GM23338 (cell line): ENCODE measurements at regions not wholly inside any gene's neighbourhood (a gene's known extent, or its start where the extent isn't known, plus 50 kb on each side); places are given as distances from the start of the nearest gene placed in this dataset.

Experiments
- ATAC-seq: fragments of 200-7000 bp; cut with Tn5 transposase; 3 replicates; pipeline ENCODE4 v1.9.1; 2020
- DNase-seq: peaks from one replicate; pipeline ENCODE4 v3.0.0-alpha.2; 2015; ENCODE audit warnings: low spot score
- H2AFZ ChIP-seq: fragments of 200-600 bp; sonication (generic); 2 replicates; pipeline ENCODE4 v1.8.0; 2016; ENCODE audit warnings: antibody characterized with exemption, mild to moderate bottlenecking, moderate library complexity
- H3F3A ChIP-seq: fragments of 200-600 bp; sonication (generic); replicated peaks from 2 replicates; pipeline ENCODE4 v1.8.0; 2017; ENCODE audit warnings: antibody characterized with exemption, mixed run types, low read depth
- H3K27ac ChIP-seq: fragments of 200-600 bp; sonication (generic); 2 replicates; pipeline ENCODE4 v1.6.1; 2016; ENCODE audit warnings: low read depth
- H3K27me3 ChIP-seq: fragments of 200-600 bp; sonication (generic); 2 replicates; pipeline ENCODE4 v1.8.0; 2016; ENCODE audit warnings: mild to moderate bottlenecking, mixed run types, moderate library complexity; ENCODE audit not compliant: insufficient read depth
- H3K36me3 ChIP-seq: fragments of 200-600 bp; sonication (generic); 2 replicates; pipeline ENCODE4 v1.8.0; 2016; ENCODE audit warnings: mild to moderate bottlenecking; ENCODE audit not compliant: insufficient read depth
- H3K4me1 ChIP-seq: fragments of 200-600 bp; sonication (generic); 2 replicates; pipeline ENCODE4 v1.8.0; 2016; ENCODE audit warnings: mild to moderate bottlenecking, moderate library complexity; ENCODE audit not compliant: insufficient read depth
- H3K4me2 ChIP-seq: fragments of 200-600 bp; sonication (generic); 2 replicates; pipeline ENCODE4 v1.7.1; 2017; ENCODE audit warnings: mixed run types
- H3K4me3 ChIP-seq: fragments of 200-600 bp; sonication (generic); 2 replicates; pipeline ENCODE4 v1.6.1; 2016; ENCODE audit warnings: mixed run types
- H3K79me2 ChIP-seq: fragments of 200-600 bp; sonication (generic); replicated peaks from 2 replicates; pipeline ENCODE4 v1.8.0; 2017; ENCODE audit warnings: mild to moderate bottlenecking; ENCODE audit not compliant: insufficient read depth
- H3K9me2 ChIP-seq: fragments of 200-600 bp; sonication (generic); 2 replicates; pipeline ENCODE4 v1.8.0; 2017; ENCODE audit not compliant: insufficient read depth
- H4K20me1 ChIP-seq: fragments of 200-600 bp; sonication (generic); replicated peaks from 2 replicates; pipeline ENCODE4 v1.8.0; 2017; ENCODE audit warnings: mild to moderate bottlenecking; ENCODE audit not compliant: insufficient read depth
- H3K27ac Mint-ChIP-seq: 2 replicates; pipeline ENCODE4 v1.8.0; 2020; ENCODE audit warnings: inconsistent platforms, mild to moderate bottlenecking, moderate library complexity, mixed read lengths
- H3K27me3 Mint-ChIP-seq: 3 replicates; pipeline ENCODE4 v1.8.0; 2022; ENCODE audit warnings: low read depth, mild to moderate bottlenecking, moderate library complexity, mixed read lengths, inconsistent platforms; ENCODE audit not compliant: insufficient read depth, poor library complexity
- H3K36me3 Mint-ChIP-seq: 3 replicates; pipeline ENCODE4 v1.8.0; 2021; ENCODE audit warnings: low read depth, mild to moderate bottlenecking, inconsistent platforms, moderate library complexity, mixed read lengths
- H3K4me1 Mint-ChIP-seq: 3 replicates; pipeline ENCODE4 v1.8.0; 2020; ENCODE audit warnings: mild to moderate bottlenecking, inconsistent platforms, mixed read lengths
- H3K4me3 Mint-ChIP-seq: 3 replicates; pipeline ENCODE4 v1.8.0; 2021; ENCODE audit warnings: moderate library complexity, mild to moderate bottlenecking, inconsistent platforms, mixed read lengths
- H3K9me3 Mint-ChIP-seq: 3 replicates; pipeline ENCODE4 v1.8.0; 2020; ENCODE audit warnings: moderate library complexity, mild to moderate bottlenecking, inconsistent platforms, mixed read lengths
- EZH2 ChIP-seq: fragments of 200-600 bp; sonication (generic); IDR thresholded peaks from one replicate; pipeline ENCODE4 v1.8.0; 2017; ENCODE audit warnings: antibody characterized with exemption, mild to moderate bottlenecking, low read depth; ENCODE audit not compliant: unreplicated experiment
- EZH2phosphoT487 ChIP-seq: fragments of 200-600 bp; sonication (generic); IDR thresholded peaks from one replicate; pipeline ENCODE4 v1.8.1; 2018; ENCODE audit warnings: antibody characterized with exemption; ENCODE audit not compliant: unreplicated experiment
- JUNB ChIP-seq: IDR thresholded peaks from one replicate; pipeline ENCODE4 v1.6.1; 2016; ENCODE audit warnings: antibody characterized with exemption; ENCODE audit not compliant: unreplicated experiment
- NANOG ChIP-seq: IDR thresholded peaks from 2 replicates; pipeline ENCODE4 v1.6.1; 2016; ENCODE audit warnings: antibody characterized with exemption, borderline replicate concordance
- POLR2AphosphoS5 ChIP-seq: IDR thresholded peaks from 2 replicates; pipeline ENCODE4 v1.6.1; 2016; ENCODE audit warnings: antibody characterized with exemption, low read depth
- STAT1 ChIP-seq: IDR thresholded peaks from one replicate; pipeline ENCODE4 v1.6.1; 2016; ENCODE audit warnings: antibody characterized with exemption; ENCODE audit not compliant: unreplicated experiment
- ZNF114 ChIP-seq: fragments of 250-450 bp; sonication (Bioruptor Pico); IDR thresholded peaks from 2 replicates; pipeline ENCODE4 v1.5.0; 2020; ENCODE audit warnings: mild to moderate bottlenecking, moderate library complexity
- ZNF331 ChIP-seq: fragments of 250-450 bp; sonication (Bioruptor Pico); IDR thresholded peaks from 2 replicates; pipeline ENCODE4 v1.5.0; 2020; ENCODE audit warnings: low read depth, mild to moderate bottlenecking, moderate library complexity
- TF ChIP-seq, protein P1 (sequence below): IDR thresholded peaks from one replicate; pipeline ENCODE4 v1.6.1; 2018; ENCODE audit warnings: antibody characterized with exemption; ENCODE audit not compliant: unreplicated experiment
- TF ChIP-seq, protein P2 (sequence below): fragments of 250-450 bp; sonication (Bioruptor Pico); IDR thresholded peaks from 2 replicates; pipeline ENCODE4 v1.5.0; 2020; ENCODE audit warnings: mild to moderate bottlenecking, moderate library complexity
- TF ChIP-seq, protein P3 (sequence below), 2 experiments: fragments of 200-600 bp in 1 of 2; sonication (generic) in 1 of 2; conservative IDR thresholded peaks; 2 replicates each; pipeline versions ENCODE4 v1.5.1 to v1.6.1; 2016 to 2017; ENCODE audit warnings: antibody characterized with exemption in 2 of 2, low read depth in 2 of 2, mild to moderate bottlenecking in 2 of 2, moderate library complexity in 1 of 2

DNA sequence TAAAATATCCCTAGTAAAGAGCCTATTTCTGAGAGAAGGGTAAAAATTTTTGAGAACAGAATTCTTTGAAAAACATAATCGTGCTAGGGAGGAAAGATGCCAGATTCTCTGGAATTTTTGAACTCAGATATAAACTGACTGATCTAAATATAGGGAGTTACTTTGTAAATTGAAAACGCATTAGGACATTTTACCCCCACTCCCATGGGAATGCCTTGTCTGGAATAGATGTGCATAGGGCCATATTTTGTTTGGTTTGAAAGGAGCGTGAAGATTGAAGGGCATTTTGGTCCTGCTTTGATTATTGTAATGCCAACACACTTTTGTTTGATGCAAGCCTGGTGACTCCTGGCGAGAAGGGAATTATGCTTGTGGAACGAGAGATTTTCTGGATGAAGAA is 158.7 kb upstream of the DPP10 start:
- H3K9me2 ChIP-seq, result no peaks in the 10 kb centered on the region; the same call in 1 of the 2 replicates
- no peaks in the 10 kb centered on the region for H3F3A ChIP-seq
- DNase-seq (no peak), ATAC-seq (no peak)
- no peaks in the 10 kb centered on the region for H4K20me1 ChIP-seq
- no peak overlapping the region for H3K4me2 ChIP-seq
- H3K27ac ChIP-seq, result no peak overlapping the region
- Mint-ChIP-seq H3K36me3 (no peaks in the 10 kb centered on the region), H3K9me3 (peaks cover 50% of the 10 kb centered on the region), H3K4me1 (no peaks in the 10 kb centered on the region), H3K27me3 (no peaks in the 10 kb centered on the region), H3K27ac (no peak overlapping the region), H3K4me3 (no peak overlapping the region)
- no peak overlapping the region for H2AFZ ChIP-seq
- H3K27me3 ChIP-seq, result no peaks in the 10 kb centered on the region
- H3K79me2 ChIP-seq, result no peaks in the 10 kb centered on the region
- no peaks in the 10 kb centered on the region for H3K36me3 ChIP-seq
- TF ChIP-seq, protein P1, sequence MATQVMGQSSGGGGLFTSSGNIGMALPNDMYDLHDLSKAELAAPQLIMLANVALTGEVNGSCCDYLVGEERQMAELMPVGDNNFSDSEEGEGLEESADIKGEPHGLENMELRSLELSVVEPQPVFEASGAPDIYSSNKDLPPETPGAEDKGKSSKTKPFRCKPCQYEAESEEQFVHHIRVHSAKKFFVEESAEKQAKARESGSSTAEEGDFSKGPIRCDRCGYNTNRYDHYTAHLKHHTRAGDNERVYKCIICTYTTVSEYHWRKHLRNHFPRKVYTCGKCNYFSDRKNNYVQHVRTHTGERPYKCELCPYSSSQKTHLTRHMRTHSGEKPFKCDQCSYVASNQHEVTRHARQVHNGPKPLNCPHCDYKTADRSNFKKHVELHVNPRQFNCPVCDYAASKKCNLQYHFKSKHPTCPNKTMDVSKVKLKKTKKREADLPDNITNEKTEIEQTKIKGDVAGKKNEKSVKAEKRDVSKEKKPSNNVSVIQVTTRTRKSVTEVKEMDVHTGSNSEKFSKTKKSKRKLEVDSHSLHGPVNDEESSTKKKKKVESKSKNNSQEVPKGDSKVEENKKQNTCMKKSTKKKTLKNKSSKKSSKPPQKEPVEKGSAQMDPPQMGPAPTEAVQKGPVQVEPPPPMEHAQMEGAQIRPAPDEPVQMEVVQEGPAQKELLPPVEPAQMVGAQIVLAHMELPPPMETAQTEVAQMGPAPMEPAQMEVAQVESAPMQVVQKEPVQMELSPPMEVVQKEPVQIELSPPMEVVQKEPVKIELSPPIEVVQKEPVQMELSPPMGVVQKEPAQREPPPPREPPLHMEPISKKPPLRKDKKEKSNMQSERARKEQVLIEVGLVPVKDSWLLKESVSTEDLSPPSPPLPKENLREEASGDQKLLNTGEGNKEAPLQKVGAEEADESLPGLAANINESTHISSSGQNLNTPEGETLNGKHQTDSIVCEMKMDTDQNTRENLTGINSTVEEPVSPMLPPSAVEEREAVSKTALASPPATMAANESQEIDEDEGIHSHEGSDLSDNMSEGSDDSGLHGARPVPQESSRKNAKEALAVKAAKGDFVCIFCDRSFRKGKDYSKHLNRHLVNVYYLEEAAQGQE, result no peak
- TF ChIP-seq EZH2, result no peak
- TF ChIP-seq ZNF114, result no peak
- no peak for TF ChIP-seq NANOG
- no peak for TF ChIP-seq JUNB
- no peaks in the 10 kb centered on the region for H3K4me1 ChIP-seq
- no peak overlapping the region for H3K4me3 ChIP-seq

DNA sequence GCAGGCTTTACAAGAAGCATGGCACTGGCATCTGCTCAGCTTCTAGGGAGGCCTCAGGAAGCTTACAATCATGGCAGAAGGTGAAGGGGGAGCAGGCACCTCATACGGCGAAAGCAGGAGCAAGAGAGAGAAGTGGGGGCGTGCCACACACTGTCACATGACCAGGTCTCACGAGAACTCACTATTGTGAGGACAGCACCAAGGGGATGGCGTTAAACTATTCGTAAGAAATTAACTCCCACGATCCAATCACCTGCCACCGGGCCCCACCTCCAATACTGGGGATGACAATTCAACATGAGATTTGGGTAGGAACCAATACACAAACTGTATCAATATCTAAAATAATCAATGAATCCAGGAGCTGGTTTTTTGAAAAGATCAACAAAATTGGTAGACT is 156.0 kb upstream of the DPP10 start:
- Histone ChIP-seq H3K36me3 (no peaks in the 10 kb centered on the region), H3F3A (no peaks in the 10 kb centered on the region), H3K27ac (no peak overlapping the region), H3K4me2 (no peak overlapping the region), H3K79me2 (no peaks in the 10 kb centered on the region), H2AFZ (no peak overlapping the region), H3K9me2 (no peaks in the 10 kb centered on the region; the same call in 1 of the 2 replicates), H3K27me3 (no peaks in the 10 kb centered on the region), H3K4me1 (no peaks in the 10 kb centered on the region), H3K4me3 (no peak overlapping the region), H4K20me1 (no peaks in the 10 kb centered on the region)
- H3K36me3 Mint-ChIP-seq, result no peaks in the 10 kb centered on the region
- peaks cover 54% of the 10 kb centered on the region for H3K9me3 Mint-ChIP-seq
- ATAC-seq, result no peak
- no peaks in the 10 kb centered on the region for H3K27me3 Mint-ChIP-seq
- no peak overlapping the region for H3K4me3 Mint-ChIP-seq
- H3K27ac Mint-ChIP-seq, result no peak overlapping the region
- H3K4me1 Mint-ChIP-seq, result no peaks in the 10 kb centered on the region
- no peak for DNase-seq
- TF ChIP-seq EZH2, result no peak
- TF ChIP-seq, protein P2, sequence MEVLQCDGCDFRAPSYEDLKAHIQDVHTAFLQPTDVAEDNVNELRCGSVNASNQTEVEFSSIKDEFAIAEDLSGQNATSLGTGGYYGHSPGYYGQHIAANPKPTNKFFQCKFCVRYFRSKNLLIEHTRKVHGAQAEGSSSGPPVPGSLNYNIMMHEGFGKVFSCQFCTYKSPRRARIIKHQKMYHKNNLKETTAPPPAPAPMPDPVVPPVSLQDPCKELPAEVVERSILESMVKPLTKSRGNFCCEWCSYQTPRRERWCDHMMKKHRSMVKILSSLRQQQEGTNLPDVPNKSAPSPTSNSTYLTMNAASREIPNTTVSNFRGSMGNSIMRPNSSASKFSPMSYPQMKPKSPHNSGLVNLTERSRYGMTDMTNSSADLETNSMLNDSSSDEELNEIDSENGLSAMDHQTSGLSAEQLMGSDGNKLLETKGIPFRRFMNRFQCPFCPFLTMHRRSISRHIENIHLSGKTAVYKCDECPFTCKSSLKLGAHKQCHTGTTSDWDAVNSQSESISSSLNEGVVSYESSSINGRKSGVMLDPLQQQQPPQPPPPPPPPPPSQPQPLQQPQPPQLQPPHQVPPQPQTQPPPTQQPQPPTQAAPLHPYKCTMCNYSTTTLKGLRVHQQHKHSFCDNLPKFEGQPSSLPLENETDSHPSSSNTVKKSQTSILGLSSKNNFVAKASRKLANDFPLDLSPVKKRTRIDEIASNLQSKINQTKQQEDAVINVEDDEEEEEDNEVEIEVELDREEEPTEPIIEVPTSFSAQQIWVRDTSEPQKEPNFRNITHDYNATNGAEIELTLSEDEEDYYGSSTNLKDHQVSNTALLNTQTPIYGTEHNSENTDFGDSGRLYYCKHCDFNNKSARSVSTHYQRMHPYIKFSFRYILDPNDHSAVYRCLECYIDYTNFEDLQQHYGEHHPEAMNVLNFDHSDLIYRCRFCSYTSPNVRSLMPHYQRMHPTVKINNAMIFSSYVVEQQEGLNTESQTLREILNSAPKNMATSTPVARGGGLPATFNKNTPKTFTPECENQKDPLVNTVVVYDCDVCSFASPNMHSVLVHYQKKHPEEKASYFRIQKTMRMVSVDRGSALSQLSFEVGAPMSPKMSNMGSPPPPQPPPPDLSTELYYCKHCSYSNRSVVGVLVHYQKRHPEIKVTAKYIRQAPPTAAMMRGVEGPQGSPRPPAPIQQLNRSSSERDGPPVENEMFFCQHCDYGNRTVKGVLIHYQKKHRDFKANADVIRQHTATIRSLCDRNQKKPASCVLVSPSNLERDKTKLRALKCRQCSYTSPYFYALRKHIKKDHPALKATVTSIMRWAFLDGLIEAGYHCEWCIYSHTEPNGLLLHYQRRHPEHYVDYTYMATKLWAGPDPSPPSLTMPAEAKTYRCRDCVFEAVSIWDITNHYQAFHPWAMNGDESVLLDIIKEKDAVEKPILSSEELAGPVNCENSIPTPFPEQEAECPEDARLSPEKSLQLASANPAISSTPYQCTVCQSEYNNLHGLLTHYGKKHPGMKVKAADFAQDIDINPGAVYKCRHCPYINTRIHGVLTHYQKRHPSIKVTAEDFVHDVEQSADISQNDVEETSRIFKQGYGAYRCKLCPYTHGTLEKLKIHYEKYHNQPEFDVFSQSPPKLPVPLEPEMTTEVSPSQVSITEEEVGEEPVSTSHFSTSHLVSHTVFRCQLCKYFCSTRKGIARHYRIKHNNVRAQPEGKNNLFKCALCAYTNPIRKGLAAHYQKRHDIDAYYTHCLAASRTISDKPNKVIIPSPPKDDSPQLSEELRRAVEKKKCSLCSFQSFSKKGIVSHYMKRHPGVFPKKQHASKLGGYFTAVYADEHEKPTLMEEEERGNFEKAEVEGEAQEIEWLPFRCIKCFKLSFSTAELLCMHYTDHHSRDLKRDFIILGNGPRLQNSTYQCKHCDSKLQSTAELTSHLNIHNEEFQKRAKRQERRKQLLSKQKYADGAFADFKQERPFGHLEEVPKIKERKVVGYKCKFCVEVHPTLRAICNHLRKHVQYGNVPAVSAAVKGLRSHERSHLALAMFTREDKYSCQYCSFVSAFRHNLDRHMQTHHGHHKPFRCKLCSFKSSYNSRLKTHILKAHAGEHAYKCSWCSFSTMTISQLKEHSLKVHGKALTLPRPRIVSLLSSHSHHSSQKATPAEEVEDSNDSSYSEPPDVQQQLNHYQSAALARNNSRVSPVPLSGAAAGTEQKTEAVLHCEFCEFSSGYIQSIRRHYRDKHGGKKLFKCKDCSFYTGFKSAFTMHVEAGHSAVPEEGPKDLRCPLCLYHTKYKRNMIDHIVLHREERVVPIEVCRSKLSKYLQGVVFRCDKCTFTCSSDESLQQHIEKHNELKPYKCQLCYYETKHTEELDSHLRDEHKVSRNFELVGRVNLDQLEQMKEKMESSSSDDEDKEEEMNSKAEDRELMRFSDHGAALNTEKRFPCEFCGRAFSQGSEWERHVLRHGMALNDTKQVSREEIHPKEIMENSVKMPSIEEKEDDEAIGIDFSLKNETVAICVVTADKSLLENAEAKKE (CRISPR knock-in tag), result no peak
- no peak for TF ChIP-seq ZNF331 (CRISPR knock-in tag)
- TF ChIP-seq, protein P3, sequence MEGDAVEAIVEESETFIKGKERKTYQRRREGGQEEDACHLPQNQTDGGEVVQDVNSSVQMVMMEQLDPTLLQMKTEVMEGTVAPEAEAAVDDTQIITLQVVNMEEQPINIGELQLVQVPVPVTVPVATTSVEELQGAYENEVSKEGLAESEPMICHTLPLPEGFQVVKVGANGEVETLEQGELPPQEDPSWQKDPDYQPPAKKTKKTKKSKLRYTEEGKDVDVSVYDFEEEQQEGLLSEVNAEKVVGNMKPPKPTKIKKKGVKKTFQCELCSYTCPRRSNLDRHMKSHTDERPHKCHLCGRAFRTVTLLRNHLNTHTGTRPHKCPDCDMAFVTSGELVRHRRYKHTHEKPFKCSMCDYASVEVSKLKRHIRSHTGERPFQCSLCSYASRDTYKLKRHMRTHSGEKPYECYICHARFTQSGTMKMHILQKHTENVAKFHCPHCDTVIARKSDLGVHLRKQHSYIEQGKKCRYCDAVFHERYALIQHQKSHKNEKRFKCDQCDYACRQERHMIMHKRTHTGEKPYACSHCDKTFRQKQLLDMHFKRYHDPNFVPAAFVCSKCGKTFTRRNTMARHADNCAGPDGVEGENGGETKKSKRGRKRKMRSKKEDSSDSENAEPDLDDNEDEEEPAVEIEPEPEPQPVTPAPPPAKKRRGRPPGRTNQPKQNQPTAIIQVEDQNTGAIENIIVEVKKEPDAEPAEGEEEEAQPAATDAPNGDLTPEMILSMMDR (conservative IDR thresholded peaks at IDR 0.05; ENCODE audit: low read depth in 2 of 2), result no peak
- no peak for TF ChIP-seq NANOG
- no peak for TF ChIP-seq STAT1
- no peak for TF ChIP-seq POLR2AphosphoS5
- no peak for TF ChIP-seq JUNB
- TF ChIP-seq EZH2phosphoT487, result no peak
